DMS53 treated with DMSO at 0.1 percent for 48 hours (cell line): ENCODE measurements at regions not wholly inside any gene's neighbourhood (a gene's known extent, or its start where the extent isn't known, plus 50 kb on each side); places are given as distances from the start of the nearest gene placed in this dataset.

Experiments used
- DNase-seq: peaks from one replicate; lab custom pipeline; 2025; ENCODE audit not compliant: unreplicated experiment; lab: John Stamatoyannopoulos, UW

GRCh38 chr10:113219446-113219845 lies 269.4 kb downstream of the TCF7L2 start:
- DNase-seq, result no peak

GRCh38 chr10:113221756-113222168 lies 271.7 kb downstream of the TCF7L2 start:
- no peak for DNase-seq

GRCh38 chr10:113222207-113222606 lies 272.2 kb downstream of the TCF7L2 start:
- no peak for DNase-seq

GRCh38 chr10:113225364-113225763 lies 275.3 kb downstream of the TCF7L2 start:
- no peak for DNase-seq

DNA sequence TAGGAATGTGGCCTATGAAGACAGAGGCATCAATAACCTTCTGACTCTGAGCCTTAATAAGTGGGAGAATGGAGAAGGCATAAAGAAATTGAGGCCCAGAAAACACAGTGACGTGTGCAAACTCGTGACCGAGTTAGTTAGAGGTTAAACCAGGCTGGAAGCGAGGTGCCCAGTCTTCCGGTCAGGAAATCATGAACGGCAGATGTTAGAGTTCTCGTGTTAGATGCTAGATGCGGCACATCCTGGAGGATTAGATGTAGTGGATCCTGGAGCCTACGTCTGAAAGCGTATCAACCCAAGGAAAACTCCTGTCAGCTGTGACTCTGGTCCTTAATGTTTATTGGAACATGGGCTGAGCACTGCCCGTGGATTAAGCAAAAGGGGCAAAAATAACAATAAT lies 275.9 kb downstream of the TCF7L2 start:
- DNase-seq, result no peak

DNA sequence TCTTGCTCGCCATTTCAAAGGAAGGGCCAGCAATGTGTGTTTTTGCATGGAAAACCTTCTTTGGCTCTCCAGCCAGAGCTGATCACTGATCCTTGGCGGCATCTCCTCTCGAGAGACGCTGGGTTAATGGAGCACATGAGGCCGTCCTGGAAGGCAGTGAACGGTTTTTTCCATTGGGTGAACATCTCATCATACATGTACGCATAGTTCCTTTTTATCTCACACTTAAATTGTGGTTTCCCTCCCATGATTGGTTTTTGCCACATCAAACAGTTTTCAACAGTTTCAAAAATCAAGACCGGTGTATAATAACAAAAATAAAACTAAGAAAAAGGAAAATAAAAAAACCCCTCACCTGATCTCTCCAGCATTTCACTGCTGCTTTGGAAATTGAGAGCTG lies 276.4 kb downstream of the TCF7L2 start:
- DNase-seq, result no peak

DNA sequence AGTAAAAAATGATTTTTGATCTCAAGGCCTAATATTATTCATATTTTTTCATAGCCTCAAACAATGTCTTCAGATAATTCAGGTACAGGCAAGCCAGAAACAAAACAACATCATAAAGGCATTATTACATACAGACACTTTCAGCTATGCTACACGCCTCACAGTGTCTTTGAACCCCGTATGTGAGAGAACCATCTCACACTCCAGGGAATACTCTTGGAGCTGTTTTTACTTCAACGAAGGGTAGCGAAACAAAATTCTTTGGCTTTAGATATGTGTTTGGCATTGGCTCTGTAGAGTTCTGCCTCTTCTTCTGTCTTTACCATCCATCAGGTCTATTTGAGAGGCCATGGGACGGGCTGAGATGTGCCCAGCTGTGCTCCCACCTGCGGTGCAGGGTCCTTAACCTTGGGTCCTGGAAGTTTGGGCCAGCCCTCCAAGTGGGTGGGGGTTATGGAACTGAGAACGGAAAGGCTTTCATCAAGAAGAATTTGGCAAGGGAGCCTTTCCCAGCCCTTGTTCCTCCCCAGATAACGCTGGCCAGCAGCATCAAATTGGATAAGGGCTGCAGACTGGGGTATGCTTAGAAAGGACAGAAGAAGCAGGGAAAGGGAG lies 276.9 kb downstream of the TCF7L2 start:
- no peak for DNase-seq

GRCh38 chr10:113228530-113228929 lies 278.5 kb downstream of the TCF7L2 start:
- no peak for DNase-seq

DNA sequence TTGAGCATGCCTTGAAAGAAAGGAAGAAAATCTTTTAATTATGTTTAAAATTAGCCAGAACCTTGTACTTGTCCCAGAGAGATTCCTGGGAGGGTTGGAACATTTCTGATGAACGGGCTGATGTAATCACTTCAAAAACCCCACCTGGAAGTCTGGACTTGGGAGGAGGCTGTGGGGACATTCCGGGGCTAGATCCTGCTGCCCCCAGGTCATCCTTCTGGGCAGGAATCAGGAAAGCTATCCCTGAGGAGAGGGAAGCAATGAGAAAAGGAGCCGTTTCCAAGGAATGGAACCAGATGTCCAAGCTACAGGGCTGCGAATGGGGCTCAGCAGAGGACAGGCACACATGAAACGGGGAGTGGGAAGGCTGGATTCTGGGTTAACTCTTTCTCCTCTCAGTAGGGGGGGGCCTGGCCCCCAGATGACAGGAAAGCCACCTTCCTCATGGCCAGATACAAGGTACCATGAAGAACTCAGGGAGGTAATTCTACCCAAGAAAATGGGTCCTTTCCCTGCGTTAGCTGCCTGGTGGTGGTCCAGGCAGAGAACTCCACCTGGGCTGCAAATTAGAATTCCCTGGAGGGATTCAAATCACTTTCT lies 280.1 kb downstream of the TCF7L2 start:
- no peak for DNase-seq

GRCh38 chr10:113232928-113233511 lies 283.0 kb downstream of the TCF7L2 start:
- DNase-seq, result no peak

DNA sequence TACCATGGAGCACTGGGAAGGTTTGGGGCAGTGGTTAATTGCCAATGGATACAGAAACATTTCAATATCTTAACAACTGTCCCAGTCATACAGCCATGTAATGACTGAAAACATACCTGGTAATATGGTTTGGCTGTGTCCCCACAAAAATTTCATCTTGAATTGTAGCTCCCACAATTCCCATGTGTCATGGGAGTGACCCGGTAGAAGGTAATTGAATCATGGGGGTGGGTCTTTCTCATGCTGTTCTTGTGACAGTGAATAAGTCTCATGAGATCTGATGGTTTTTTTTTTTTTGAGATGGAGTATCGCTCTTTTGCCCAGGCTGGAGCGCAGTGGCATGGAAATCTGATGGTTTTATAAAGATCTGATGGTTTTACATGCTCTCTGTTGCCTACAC lies 284.4 kb downstream of the TCF7L2 start:
- DNase-seq, result no peak

GRCh38 chr10:113235508-113235907 lies 285.5 kb downstream of the TCF7L2 start:
- no peak for DNase-seq

DNA sequence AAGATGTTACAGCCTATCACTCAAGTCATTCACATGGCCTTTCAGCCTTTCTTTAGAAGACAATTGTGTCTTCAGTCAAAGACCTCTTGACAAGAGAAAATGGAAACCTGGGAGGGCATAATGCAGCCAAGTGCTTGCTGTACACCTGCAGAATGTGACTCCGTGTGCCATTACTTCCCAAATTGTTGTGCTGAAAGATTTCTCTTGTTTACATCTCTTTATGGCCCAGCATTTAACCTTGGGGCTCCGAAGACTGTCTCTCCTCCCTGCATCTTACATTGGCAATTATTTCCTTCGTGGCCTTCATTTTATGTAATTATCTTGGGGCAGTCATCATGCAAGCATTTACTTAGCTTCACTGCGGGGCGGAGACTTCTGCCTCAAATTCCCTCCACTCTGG lies 287.0 kb downstream of the TCF7L2 start:
- no peak for DNase-seq

DNA sequence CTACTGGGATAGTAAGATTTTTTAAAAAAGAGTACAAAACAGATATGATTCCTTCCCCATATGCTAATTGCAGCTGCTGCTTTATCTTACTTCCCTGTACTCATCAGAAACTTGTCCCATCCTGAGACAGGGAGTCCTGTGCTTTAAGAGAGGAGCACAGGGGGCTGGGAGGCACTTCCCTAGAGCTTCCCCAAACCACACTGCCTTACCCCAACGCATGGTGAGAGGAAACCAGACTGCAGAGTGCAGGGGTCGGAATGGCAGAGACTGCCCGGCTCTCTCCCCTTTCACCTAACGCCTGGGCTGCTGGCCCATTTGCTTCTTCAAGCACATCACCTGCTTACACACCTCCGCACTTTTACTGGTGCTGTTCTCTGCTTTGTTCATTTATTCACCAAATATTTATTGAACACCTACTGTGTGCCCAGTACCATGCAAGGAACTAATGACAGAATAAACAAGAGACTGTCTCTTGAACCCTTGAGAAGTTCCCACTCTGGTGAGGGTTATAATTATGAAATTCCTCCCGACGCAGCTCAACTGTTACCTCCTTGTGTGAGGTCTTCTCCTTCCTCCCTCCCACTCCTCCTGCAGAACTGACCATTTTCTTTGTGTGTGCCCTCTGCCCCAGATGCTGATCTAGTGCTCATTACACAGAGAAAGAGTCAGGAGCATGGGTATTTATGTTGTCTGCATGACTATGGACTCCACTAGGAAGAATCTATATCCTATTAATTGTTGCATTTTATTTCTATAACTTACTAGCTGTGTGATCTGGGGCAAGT lies 289.7 kb downstream of the TCF7L2 start:
- no peak for DNase-seq

GRCh38 chr10:113240736-113241135 lies 290.7 kb downstream of the TCF7L2 start:
- no peak for DNase-seq

DNA sequence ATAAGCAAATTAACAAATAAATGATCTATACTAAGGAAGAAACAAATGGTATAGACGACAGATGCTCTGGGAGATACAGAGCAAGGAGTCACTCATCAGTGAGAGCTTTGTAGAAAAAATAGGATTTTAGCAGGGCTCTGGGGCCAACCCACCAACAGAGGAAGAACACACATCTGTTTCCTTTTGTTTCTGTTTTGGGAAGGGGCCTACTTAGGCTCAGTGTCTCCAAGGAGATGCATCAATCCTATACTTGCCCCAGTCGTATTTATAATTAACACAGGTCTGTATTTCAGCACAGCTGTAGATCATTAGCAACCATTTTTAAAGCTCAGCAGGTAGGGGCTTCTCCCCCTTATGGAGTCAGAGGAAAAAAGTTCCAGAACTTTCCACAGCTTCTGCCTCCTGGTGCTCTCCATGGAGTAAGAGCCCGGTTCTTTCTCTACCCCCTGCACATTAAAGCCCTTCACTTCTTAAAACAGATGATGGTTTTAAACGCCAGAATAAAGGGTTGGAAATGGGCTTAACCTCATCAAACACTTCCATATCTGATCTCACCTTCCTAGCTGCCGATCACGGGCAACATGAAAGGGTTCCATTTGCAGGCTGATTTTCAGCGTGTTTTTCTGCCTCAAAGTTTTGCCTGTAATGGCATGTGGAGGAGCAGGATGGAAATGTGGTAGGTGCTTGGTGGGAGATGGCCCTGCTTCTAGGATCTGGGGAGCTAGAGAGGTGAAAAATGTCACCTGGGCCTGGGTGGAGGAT lies 291.7 kb downstream of the TCF7L2 start:
- no peak for DNase-seq

GRCh38 chr10:113243311-113243710 lies 293.3 kb downstream of the TCF7L2 start:
- no peak for DNase-seq

DNA sequence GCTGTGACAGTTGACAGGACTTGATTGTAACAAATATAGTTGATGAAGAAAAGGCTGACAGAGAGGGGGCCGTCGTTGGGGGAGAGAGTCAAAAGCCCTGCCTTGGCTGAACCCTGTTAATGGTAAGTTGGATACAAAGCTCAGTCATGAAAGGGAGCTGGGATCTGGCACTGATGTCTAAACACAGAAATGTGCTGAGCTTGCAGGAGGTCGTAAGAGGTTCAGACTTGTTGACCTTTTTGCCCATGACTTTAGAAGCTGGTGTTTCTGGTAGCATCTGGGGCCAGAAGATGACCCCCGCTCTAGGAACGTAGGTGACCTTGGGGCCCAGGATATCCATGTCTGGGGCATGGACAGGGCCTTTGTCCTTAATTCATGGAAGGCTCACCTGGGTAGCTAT lies 294.7 kb downstream of the TCF7L2 start:
- no peak for DNase-seq

GRCh38 chr10:113245286-113245685 lies 295.2 kb downstream of the TCF7L2 start:
- DNase-seq, result no peak

DNA sequence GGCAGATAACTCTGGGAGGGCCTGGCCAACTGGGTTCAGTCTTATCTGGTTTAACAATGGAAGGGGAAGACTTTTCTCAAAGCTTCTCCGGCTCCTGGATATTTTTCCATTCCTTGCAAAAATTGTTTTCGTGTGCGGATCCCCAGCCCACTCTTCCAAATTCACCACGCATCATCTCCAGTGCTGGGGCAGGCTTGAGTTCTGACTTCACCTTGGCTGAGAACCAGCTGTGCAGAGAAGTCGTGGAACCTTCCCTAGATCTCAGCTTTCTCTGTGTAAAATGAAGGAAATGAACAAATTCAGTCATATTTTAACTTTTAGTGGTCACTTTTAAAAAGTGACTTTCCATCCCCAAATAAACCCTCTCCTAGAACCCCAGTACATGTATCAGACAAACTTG lies 297.0 kb downstream of the TCF7L2 start:
- DNase-seq, result no peak
